HCT116 (cell line): ENCODE measurements at regions not wholly inside any gene's neighbourhood (a gene's known extent, or its start where the extent isn't known, plus 50 kb on each side); places are given as distances from the start of the nearest gene placed in this dataset.

Experiments
- ATAC-seq: fragments of 200-7000 bp; cut with Tn5 transposase; 2 replicates; pipeline ENCODE4 v1.9.1; 2020; ENCODE audit warnings: mild to moderate bottlenecking, moderate library complexity
- BruUV-seq: library from RNA; stranded (reverse); fragments of 400-500 nt; replicated peaks from 2 replicates; lab custom pipeline; 2021; lab: Mats Ljungman, UMichigan
- CTCF ChIA-PET: fragments of 300-600 bp; sonication (Branson Sonifier 250); formaldehyde crosslinking; loops from one replicate; lab custom pipeline; 2021; ENCODE audit warnings: antibody characterized with exemption; lab: Charles Lee
- POLR2A ChIA-PET: fragments of 300-600, 350-600 bp; sonication (Branson Sonifier 250); formaldehyde crosslinking; loops from one replicate; lab custom pipeline; 2021; ENCODE audit warnings: antibody characterized with exemption; lab: Charles Lee
- RAD21 ChIA-PET, 2 experiments: fragments of 300-600 bp; sonication (Branson Sonifier 250); formaldehyde crosslinking; loops; one replicate each; lab custom pipeline; 2023; ENCODE audit warnings: low total read pairs in 2 of 2; ENCODE audit not compliant: uncharacterized antibody in 2 of 2, unreplicated experiment in 2 of 2, low non-redundant PET in 1 of 2; lab: Charles Lee
- DNase-seq: peaks from one replicate; pipeline ENCODE4 v3.0.0-alpha.2; 2010; ENCODE audit warnings: low read depth, low spot score
- H2AFZ ChIP-seq: fragments of 200-600 bp; shearing (Covaris generic), sonication (generic); 2 replicates; pipeline ENCODE4 v1.6.1; 2017; ENCODE audit warnings: low read depth, mixed run types, mixed read lengths, antibody characterized with exemption, low read length; ENCODE audit not compliant: poor library complexity, severe bottlenecking
- H3K27ac ChIP-seq: 2 replicates; pipeline ENCODE4 v1.5.1; 2012; ENCODE audit warnings: low read depth, low read length
- H3K27me3 ChIP-seq: fragments of 200-600 bp; sonication (generic); 2 replicates; pipeline ENCODE4 v1.6.1; 2016; ENCODE audit warnings: mixed run types, low read length, mixed read lengths; ENCODE audit not compliant: insufficient read depth
- H3K36me3 ChIP-seq, 2 experiments: fragments of 200-500 bp in 1 of 2; fragments of 200-600 bp in 1 of 2; sonication (Bioruptor generic) in 1 of 2; sonication (generic) in 1 of 2; 2 replicates each; pipeline versions ENCODE4 v1.5.1 to v1.6.1; 2014 to 2016; ENCODE audit warnings: low read length in 2 of 2, inconsistent platforms in 1 of 2, mixed read lengths in 1 of 2, mixed run types in 1 of 2; ENCODE audit not compliant: insufficient read depth in 2 of 2, control insufficient read depth in 1 of 2
- H3K4me1 ChIP-seq, 2 experiments: fragments of 200-600 bp in 1 of 2; sonication (generic) in 1 of 2; 2 replicates each; pipeline versions ENCODE4 v1.5.1 to v1.6.1; 2012 to 2017; ENCODE audit warnings: low read length in 2 of 2, inconsistent platforms in 1 of 2, mild to moderate bottlenecking in 1 of 2, mixed read lengths in 1 of 2, mixed run types in 1 of 2, moderate library complexity in 1 of 2; ENCODE audit not compliant: insufficient read depth in 2 of 2, control insufficient read depth in 1 of 2
- H3K4me2 ChIP-seq: fragments of 200-600 bp; sonication (generic); 2 replicates; pipeline ENCODE4 v1.6.1; 2017; ENCODE audit warnings: mixed run types, low read length, mixed read lengths
- H3K4me3 ChIP-seq, 2 experiments: fragments of 200-600 bp in 1 of 2; sonication (generic) in 1 of 2; replicated peaks in 1 of 2; 2 replicates each; pipeline ENCODE4 v1.5.1; 2011 to 2016; ENCODE audit warnings: low read length in 2 of 2, control low read depth in 1 of 2, low read depth in 1 of 2, mild to moderate bottlenecking in 1 of 2, mixed read lengths in 1 of 2, mixed run types in 1 of 2
- H3K79me2 ChIP-seq: fragments of 200-600 bp; sonication (generic); 2 replicates; pipeline ENCODE4 v1.6.1; 2017; ENCODE audit warnings: mild to moderate bottlenecking, mixed run types, low read length, moderate library complexity, mixed read lengths; ENCODE audit not compliant: insufficient read depth
- H3K9ac ChIP-seq: fragments of 200-600 bp; sonication (generic); 2 replicates; pipeline ENCODE4 v1.6.1; 2016; ENCODE audit warnings: low read length, mixed read lengths
- H3K9me2 ChIP-seq: fragments of 200-600 bp; sonication (generic), shearing (Covaris generic); 2 replicates; pipeline ENCODE4 v1.6.1; 2017; ENCODE audit warnings: mixed run types, mild to moderate bottlenecking, moderate library complexity; ENCODE audit not compliant: insufficient read depth
- H3K9me3 ChIP-seq, 2 experiments: fragments of 200-500 bp in 1 of 2; fragments of 200-600 bp in 1 of 2; sonication (Bioruptor generic) in 1 of 2; sonication (generic) in 1 of 2; 2 replicates each; pipeline ENCODE4 v1.6.1; 2014 to 2017; ENCODE audit warnings: low read length in 2 of 2, mixed read lengths in 2 of 2, inconsistent platforms in 1 of 2, low read depth in 1 of 2, mild to moderate bottlenecking in 1 of 2, mixed run types in 1 of 2, moderate library complexity in 1 of 2; ENCODE audit not compliant: control insufficient read depth in 1 of 2, insufficient read depth in 1 of 2
- H4K20me1 ChIP-seq: fragments of 200-600 bp; sonication (generic), shearing (Covaris generic); 2 replicates; pipeline ENCODE4 v1.6.1; 2017; ENCODE audit warnings: mixed run types, mild to moderate bottlenecking, moderate library complexity; ENCODE audit not compliant: insufficient read depth
- CBX3 ChIP-seq: IDR thresholded peaks from 2 replicates; pipeline ENCODE4 v1.6.1; 2012; ENCODE audit warnings: low read depth
- ELF1 ChIP-seq: IDR thresholded peaks from 2 replicates; pipeline ENCODE4 v1.6.1; 2012; ENCODE audit warnings: low read depth, borderline replicate concordance
- EZH2 ChIP-seq: fragments of 200-600 bp; sonication (generic); IDR thresholded peaks from 2 replicates; pipeline ENCODE4 v1.6.1; 2017; ENCODE audit warnings: antibody characterized with exemption, mixed run types
- EZH2phosphoT487 ChIP-seq: fragments of 200-600 bp; IDR thresholded peaks from 2 replicates; pipeline ENCODE4 v1.6.1; 2018; ENCODE audit warnings: antibody characterized with exemption, borderline replicate concordance
- SIN3A ChIP-seq: IDR thresholded peaks from 2 replicates; pipeline ENCODE4 v1.6.1; 2012; ENCODE audit warnings: low read depth
- TCF7L2 ChIP-seq: IDR thresholded peaks from 2 replicates; pipeline ENCODE4 v1.7.0; 2011; ENCODE audit warnings: borderline replicate concordance, inconsistent platforms; ENCODE audit not compliant: insufficient read depth, insufficient read length; ENCODE audit errors: extremely low read depth
- intact Hi-C: fragments of 100-400 bp; cut with micrococcal nuclease; formaldehyde crosslinking; loops from 2 replicates; pipeline ENCODE4 v1.10.0; 2022

- CTCF ChIA-PET = no interaction called here
- intact Hi-C loops = no loop called here
- Histone ChIP-seq H3K4me2 (no peak overlapping the region), H3K27ac (no peak overlapping the region), H3K4me3 (no peak overlapping the region)
- DNase-seq (no peak), ATAC-seq (no peak)
- TF ChIP-seq EZH2phosphoT487 = no peak
- no peak for TF ChIP-seq TCF7L2
- no peak for TF ChIP-seq CBX3
- TF ChIP-seq, all 23 proteins: peak for 0
- no peak overlapping the region for H2AFZ ChIP-seq
- no peaks in the 10 kb centered on the region for H3K36me3 ChIP-seq
- no peaks in the 10 kb centered on the region for H3K4me1 ChIP-seq
- no peaks in the 10 kb centered on the region for H3K79me2 ChIP-seq
- H3K9ac ChIP-seq = no peak overlapping the region
- no TSS peak for BruUV-seq
- H3K9me2 ChIP-seq = no peaks in the 10 kb centered on the region
- ChIA-PET RAD21 (no interaction called here), POLR2A (no interaction called here)
- no peaks in the 10 kb centered on the region for H3K9me3 ChIP-seq
- H4K20me1 ChIP-seq = no peaks in the 10 kb centered on the region
- no peaks in the 10 kb centered on the region for H3K27me3 ChIP-seq
Measured at GRCh38 chr12:30105505-30105904, 321.8 kb upstream of the TMTC1 start.

- H3K4me1 ChIP-seq = no peaks in the 10 kb centered on the region
- no peak overlapping the region for H3K4me2 ChIP-seq
- ChIA-PET POLR2A (no interaction called here), CTCF (no interaction called here), RAD21 (no interaction called here)
- TF ChIP-seq EZH2 (no peak), ELF1 (no peak), SIN3A (no peak)
- H3K9ac ChIP-seq = no peak overlapping the region
- intact Hi-C loops = no loop called here
- H3K9me3 ChIP-seq = no peaks in the 10 kb centered on the region
- no peaks in the 10 kb centered on the region for H3K36me3 ChIP-seq
- no peak overlapping the region for H3K27ac ChIP-seq
- H3K27me3 ChIP-seq = no peaks in the 10 kb centered on the region
- no peaks in the 10 kb centered on the region for H3K79me2 ChIP-seq
- H3K9me2 ChIP-seq = no peaks in the 10 kb centered on the region
- H3K4me3 ChIP-seq = no peak overlapping the region
- no peak overlapping the region for H2AFZ ChIP-seq
- DNase-seq (no peak), ATAC-seq (no peak)
- no peaks in the 10 kb centered on the region for H4K20me1 ChIP-seq
- no TSS peak for BruUV-seq
Measured at GRCh38 chr12:30104971-30105370, 321.2 kb upstream of the TMTC1 start.
